Liver (tissue), 8 donors: ENCODE measurements at regions not wholly inside any gene's neighbourhood (a gene's known extent, or its start where the extent isn't known, plus 50 kb on each side); places are given as distances from the start of the nearest gene placed in this dataset.

Experiments
- DNase-seq: peaks from one replicate; pipeline ENCODE4 v3.0.0-alpha.2; 2017; ENCODE audit warnings: low spot score
- H3K27ac ChIP-seq, 2 donors: one replicate each; pipeline ENCODE4 v1.7.0; 2013; ENCODE audit warnings: inconsistent platforms in 2 of 2, low read length in 2 of 2, control low read depth in 1 of 2, low read depth in 1 of 2, mild to moderate bottlenecking in 1 of 2
- H3K27me3 ChIP-seq, 4 donors: one replicate each; pipeline versions ENCODE4 v1.6.1 to v1.7.0; 2013; ENCODE audit warnings: low read length in 3 of 4, inconsistent platforms in 1 of 4, mild to moderate bottlenecking in 1 of 4, moderate library complexity in 1 of 4; ENCODE audit not compliant: control insufficient read depth in 4 of 4, insufficient read depth in 4 of 4
- H3K36me3 ChIP-seq, 4 donors: one replicate each; pipeline versions ENCODE4 v1.6.1 to v1.7.0; 2013; ENCODE audit warnings: low read length in 3 of 4, mild to moderate bottlenecking in 3 of 4, low read depth in 1 of 4, moderate library complexity in 1 of 4; ENCODE audit not compliant: control insufficient read depth in 4 of 4, insufficient read depth in 3 of 4
- H3K4me1 ChIP-seq, 4 donors: one replicate each; pipeline versions ENCODE4 v1.6.1 to v1.7.0; 2013; ENCODE audit warnings: low read length in 3 of 4, mild to moderate bottlenecking in 3 of 4, moderate library complexity in 1 of 4; ENCODE audit not compliant: control insufficient read depth in 4 of 4, insufficient read depth in 4 of 4
- H3K4me3 ChIP-seq, 3 donors: one replicate each; pipeline versions ENCODE4 v1.6.1 to v1.7.0; 2013; ENCODE audit warnings: low read length in 3 of 3, control low read depth in 1 of 3, low read depth in 1 of 3, mild to moderate bottlenecking in 1 of 3
- H3K9ac ChIP-seq, 2 donors: one replicate each; pipeline ENCODE4 v1.7.0; 2013; ENCODE audit warnings: low read length in 2 of 2, mild to moderate bottlenecking in 2 of 2, moderate library complexity in 2 of 2, control low read depth in 1 of 2, low read depth in 1 of 2
- H3K9me3 ChIP-seq, 4 donors: one replicate each; pipeline versions ENCODE4 v1.6.1 to v1.7.0; 2013; ENCODE audit warnings: low read length in 3 of 4; ENCODE audit not compliant: control insufficient read depth in 4 of 4
- EGR1 ChIP-seq, 2 donors: IDR thresholded peaks; 2 replicates each; pipeline ENCODE4 v1.6.1; 2016 to 2018; ENCODE audit warnings: antibody characterized with exemption in 2 of 2, low read depth in 2 of 2
- FOXA1 ChIP-seq: IDR thresholded peaks from 2 replicates; pipeline ENCODE4 v1.6.1; 2016; ENCODE audit warnings: antibody characterized with exemption
- GABPA ChIP-seq, 2 donors: IDR thresholded peaks in 1 of 2; conservative IDR thresholded peaks in 1 of 2; 2 replicates each; pipeline ENCODE4 v1.6.1; 2016; ENCODE audit warnings: antibody characterized with exemption in 2 of 2, mild to moderate bottlenecking in 1 of 2, moderate library complexity in 1 of 2
- HNF4A ChIP-seq, 2 donors: conservative IDR thresholded peaks; 2 replicates each; pipeline ENCODE4 v1.6.1; 2016; ENCODE audit warnings: antibody characterized with exemption in 2 of 2, mild to moderate bottlenecking in 2 of 2
- HNF4G ChIP-seq: IDR thresholded peaks from 2 replicates; pipeline ENCODE4 v1.6.1; 2016; ENCODE audit warnings: antibody characterized with exemption
- JUND ChIP-seq, 2 donors: IDR thresholded peaks; 2 replicates each; pipeline ENCODE4 v1.6.1; 2016; ENCODE audit warnings: antibody characterized with exemption in 2 of 2
- NR2F2 ChIP-seq: IDR thresholded peaks from 2 replicates; pipeline ENCODE4 v1.6.1; 2016; ENCODE audit warnings: antibody characterized with exemption
- TAF1 ChIP-seq: conservative IDR thresholded peaks from 2 replicates; pipeline ENCODE4 v1.6.1; 2016; ENCODE audit warnings: antibody characterized with exemption, mild to moderate bottlenecking
- YY1 ChIP-seq: IDR thresholded peaks from 2 replicates; pipeline ENCODE4 v1.6.1; 2016; ENCODE audit warnings: antibody characterized with exemption, mild to moderate bottlenecking
- WGBS: extraction: QIAGEN DNeasy Blood & Tissue Kit; methylation state at CpG from one replicate; pipeline ENCODE4 v1.1.7; 2013; 5-methylcytosine and 5-hydroxymethylcytosine counted together
- TF ChIP-seq, protein P1 (sequence below): IDR thresholded peaks from 2 replicates; pipeline ENCODE4 v1.6.1; 2016; ENCODE audit warnings: antibody characterized with exemption
- TF ChIP-seq, protein P2 (sequence below): IDR thresholded peaks from 2 replicates; pipeline ENCODE4 v1.6.1; 2016; ENCODE audit warnings: antibody characterized with exemption, mild to moderate bottlenecking
- TF ChIP-seq, protein P3 (sequence below): fragments of 150-350 bp; IDR thresholded peaks from 2 replicates; pipeline ENCODE4 v1.5.1; 2017; ENCODE audit warnings: improper control_type of control experiment, low read depth, low read length; ENCODE audit not compliant: missing input control
- TF ChIP-seq, protein P4 (sequence below): IDR thresholded peaks from 2 replicates; pipeline ENCODE4 v1.6.1; 2016; ENCODE audit warnings: antibody characterized with exemption
- donor health status: healthy.
- donor health status: healthy.
- donor health status: healthy.
- donor health status: healthy.
- donor health status: healthy.

GRCh38 chr20:40325006-40325568, 363.9 kb downstream of the MAFB start:
- Histone ChIP-seq H3K27me3 (no peaks in the 10 kb centered on the region), H3K4me1 (peaks cover 0 to 3% (median 0%) of the 10 kb centered on the region in 4 donors), H3K36me3 (no peaks in the 10 kb centered on the region), H3K4me3 (no peak overlapping the region), H3K27ac (no peak overlapping the region), H3K9me3 (no peaks in the 10 kb centered on the region), H3K9ac (no peak overlapping the region)
- no peak for DNase-seq
- TF ChIP-seq, protein P1, sequence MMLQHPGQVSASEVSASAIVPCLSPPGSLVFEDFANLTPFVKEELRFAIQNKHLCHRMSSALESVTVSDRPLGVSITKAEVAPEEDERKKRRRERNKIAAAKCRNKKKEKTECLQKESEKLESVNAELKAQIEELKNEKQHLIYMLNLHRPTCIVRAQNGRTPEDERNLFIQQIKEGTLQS = no peak
- 95% methylated on average over 2 of the region's 2 CpGs for WGBS

DNA sequence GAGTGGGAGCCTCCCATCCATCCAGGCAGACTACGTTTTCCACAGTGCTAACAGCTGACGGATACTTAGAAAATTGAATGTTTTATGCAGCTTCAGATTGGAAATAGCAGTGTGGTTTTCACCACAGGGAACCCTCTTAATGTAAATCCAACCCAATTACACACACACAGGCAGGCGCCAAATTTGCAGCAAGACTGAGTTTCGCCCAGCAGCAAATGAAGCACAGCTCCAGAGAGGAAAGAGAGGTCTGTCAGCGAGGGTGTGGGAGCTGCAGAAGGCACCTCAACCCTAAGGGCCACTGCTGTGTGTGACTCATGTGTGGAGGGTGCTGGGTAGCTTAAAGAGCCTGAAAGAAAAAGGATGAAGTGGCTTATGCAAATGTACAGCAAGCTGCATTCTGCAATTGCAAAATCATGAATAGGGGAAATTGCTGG, 365.7 kb downstream of the MAFB start:
- no peak overlapping the region for H3K9ac ChIP-seq
- H3K27ac ChIP-seq = no peak overlapping the region
- WGBS = 82% methylated on average over 5 of the region's 5 CpGs
- no peaks in the 10 kb centered on the region for H3K9me3 ChIP-seq
- peaks cover 0 to 3% (median 0%) of the 10 kb centered on the region in 4 donors for H3K4me1 ChIP-seq
- H3K27me3 ChIP-seq = no peaks in the 10 kb centered on the region
- no peak overlapping the region for H3K4me3 ChIP-seq
- DNase-seq = no peak
- no peaks in the 10 kb centered on the region for H3K36me3 ChIP-seq
- TF ChIP-seq EGR1 (IDR thresholded peaks at IDR 0.05; ENCODE audit: low read depth in 2 of 2) (no peak), HNF4A (conservative IDR thresholded peaks at IDR 0.05) (no peak), FOXA1 (no peak), NR2F2 (no peak), YY1 (no peak)
- TF ChIP-seq, protein P1 = no peak

DNA sequence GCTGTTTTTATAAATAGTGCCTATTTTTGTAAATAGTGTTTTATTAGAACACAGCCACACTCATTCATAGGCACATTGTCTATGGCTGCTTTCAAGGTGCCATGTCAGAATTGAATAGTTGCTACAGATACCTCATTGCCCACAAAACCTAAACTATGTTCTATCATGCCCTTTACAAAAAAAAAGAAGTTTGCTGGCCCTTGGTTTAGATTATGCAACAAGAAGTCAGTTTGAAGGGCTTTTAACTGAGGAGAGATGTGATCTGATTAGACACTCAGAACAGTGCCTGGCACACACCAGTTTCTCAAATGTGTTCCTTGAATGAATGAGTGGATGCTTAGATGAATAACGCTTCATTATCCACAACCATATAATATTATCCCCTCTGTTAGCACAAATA, 366.1 kb downstream of the MAFB start:
- no peaks in the 10 kb centered on the region for H3K9me3 ChIP-seq
- H3K27me3 ChIP-seq = no peaks in the 10 kb centered on the region
- no peak overlapping the region for H3K9ac ChIP-seq
- H3K4me3 ChIP-seq = no peak overlapping the region
- no peak for TF ChIP-seq TAF1
- no peak for TF ChIP-seq FOXA1
- no peaks in the 10 kb centered on the region for H3K36me3 ChIP-seq
- 85% methylated on average over 1 of the region's 1 CpG for WGBS
- H3K4me1 ChIP-seq = peaks cover 0 to 3% (median 0%) of the 10 kb centered on the region in 4 donors
- no peak overlapping the region for H3K27ac ChIP-seq
- no peak for DNase-seq

- Histone ChIP-seq H3K27ac (no peak overlapping the region), H3K4me3 (no peak overlapping the region), H3K9ac (no peak overlapping the region), H3K4me1 (peaks cover 0 to 3% (median 0%) of the 10 kb centered on the region in 4 donors), H3K36me3 (no peaks in the 10 kb centered on the region), H3K27me3 (no peaks in the 10 kb centered on the region), H3K9me3 (no peaks in the 10 kb centered on the region)
- 88% methylated on average over 7 of the region's 7 CpGs for WGBS
- no peak for TF ChIP-seq YY1
- no peak for TF ChIP-seq EGR1 (IDR thresholded peaks at IDR 0.05; ENCODE audit: low read depth in 2 of 2)
- TF ChIP-seq JUND (IDR thresholded peaks at IDR 0.05) = no peak
- TF ChIP-seq, protein P2, sequence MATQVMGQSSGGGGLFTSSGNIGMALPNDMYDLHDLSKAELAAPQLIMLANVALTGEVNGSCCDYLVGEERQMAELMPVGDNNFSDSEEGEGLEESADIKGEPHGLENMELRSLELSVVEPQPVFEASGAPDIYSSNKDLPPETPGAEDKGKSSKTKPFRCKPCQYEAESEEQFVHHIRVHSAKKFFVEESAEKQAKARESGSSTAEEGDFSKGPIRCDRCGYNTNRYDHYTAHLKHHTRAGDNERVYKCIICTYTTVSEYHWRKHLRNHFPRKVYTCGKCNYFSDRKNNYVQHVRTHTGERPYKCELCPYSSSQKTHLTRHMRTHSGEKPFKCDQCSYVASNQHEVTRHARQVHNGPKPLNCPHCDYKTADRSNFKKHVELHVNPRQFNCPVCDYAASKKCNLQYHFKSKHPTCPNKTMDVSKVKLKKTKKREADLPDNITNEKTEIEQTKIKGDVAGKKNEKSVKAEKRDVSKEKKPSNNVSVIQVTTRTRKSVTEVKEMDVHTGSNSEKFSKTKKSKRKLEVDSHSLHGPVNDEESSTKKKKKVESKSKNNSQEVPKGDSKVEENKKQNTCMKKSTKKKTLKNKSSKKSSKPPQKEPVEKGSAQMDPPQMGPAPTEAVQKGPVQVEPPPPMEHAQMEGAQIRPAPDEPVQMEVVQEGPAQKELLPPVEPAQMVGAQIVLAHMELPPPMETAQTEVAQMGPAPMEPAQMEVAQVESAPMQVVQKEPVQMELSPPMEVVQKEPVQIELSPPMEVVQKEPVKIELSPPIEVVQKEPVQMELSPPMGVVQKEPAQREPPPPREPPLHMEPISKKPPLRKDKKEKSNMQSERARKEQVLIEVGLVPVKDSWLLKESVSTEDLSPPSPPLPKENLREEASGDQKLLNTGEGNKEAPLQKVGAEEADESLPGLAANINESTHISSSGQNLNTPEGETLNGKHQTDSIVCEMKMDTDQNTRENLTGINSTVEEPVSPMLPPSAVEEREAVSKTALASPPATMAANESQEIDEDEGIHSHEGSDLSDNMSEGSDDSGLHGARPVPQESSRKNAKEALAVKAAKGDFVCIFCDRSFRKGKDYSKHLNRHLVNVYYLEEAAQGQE = no peak
- no peak for TF ChIP-seq HNF4G
- TF ChIP-seq, protein P3, sequence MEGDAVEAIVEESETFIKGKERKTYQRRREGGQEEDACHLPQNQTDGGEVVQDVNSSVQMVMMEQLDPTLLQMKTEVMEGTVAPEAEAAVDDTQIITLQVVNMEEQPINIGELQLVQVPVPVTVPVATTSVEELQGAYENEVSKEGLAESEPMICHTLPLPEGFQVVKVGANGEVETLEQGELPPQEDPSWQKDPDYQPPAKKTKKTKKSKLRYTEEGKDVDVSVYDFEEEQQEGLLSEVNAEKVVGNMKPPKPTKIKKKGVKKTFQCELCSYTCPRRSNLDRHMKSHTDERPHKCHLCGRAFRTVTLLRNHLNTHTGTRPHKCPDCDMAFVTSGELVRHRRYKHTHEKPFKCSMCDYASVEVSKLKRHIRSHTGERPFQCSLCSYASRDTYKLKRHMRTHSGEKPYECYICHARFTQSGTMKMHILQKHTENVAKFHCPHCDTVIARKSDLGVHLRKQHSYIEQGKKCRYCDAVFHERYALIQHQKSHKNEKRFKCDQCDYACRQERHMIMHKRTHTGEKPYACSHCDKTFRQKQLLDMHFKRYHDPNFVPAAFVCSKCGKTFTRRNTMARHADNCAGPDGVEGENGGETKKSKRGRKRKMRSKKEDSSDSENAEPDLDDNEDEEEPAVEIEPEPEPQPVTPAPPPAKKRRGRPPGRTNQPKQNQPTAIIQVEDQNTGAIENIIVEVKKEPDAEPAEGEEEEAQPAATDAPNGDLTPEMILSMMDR = no peak
- no peak for TF ChIP-seq HNF4A (conservative IDR thresholded peaks at IDR 0.05)
- TF ChIP-seq GABPA (IDR thresholded peaks at IDR 0.05 in 1 of 2, conservative IDR thresholded peaks at IDR 0.05 in 1 of 2) = no peak
- TF ChIP-seq FOXA1 = no peak
- TF ChIP-seq, protein P4, sequence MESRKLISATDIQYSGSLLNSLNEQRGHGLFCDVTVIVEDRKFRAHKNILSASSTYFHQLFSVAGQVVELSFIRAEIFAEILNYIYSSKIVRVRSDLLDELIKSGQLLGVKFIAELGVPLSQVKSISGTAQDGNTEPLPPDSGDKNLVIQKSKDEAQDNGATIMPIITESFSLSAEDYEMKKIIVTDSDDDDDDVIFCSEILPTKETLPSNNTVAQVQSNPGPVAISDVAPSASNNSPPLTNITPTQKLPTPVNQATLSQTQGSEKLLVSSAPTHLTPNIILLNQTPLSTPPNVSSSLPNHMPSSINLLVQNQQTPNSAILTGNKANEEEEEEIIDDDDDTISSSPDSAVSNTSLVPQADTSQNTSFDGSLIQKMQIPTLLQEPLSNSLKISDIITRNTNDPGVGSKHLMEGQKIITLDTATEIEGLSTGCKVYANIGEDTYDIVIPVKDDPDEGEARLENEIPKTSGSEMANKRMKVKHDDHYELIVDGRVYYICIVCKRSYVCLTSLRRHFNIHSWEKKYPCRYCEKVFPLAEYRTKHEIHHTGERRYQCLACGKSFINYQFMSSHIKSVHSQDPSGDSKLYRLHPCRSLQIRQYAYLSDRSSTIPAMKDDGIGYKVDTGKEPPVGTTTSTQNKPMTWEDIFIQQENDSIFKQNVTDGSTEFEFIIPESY = no peak
- no peak for DNase-seq
These were observed 368.5 kb downstream of the MAFB start for GRCh38 chr20:40320517-40321011.
